OCI-LY1 (cell line): ENCODE measurements at regions not wholly inside any gene's neighbourhood (a gene's known extent, or its start where the extent isn't known, plus 50 kb on each side); places are given as distances from the start of the nearest gene placed in this dataset.

ENCODE experiments used
- CTCF ChIP-seq: fragments of 200-600 bp; sonication (generic), shearing (Covaris generic); IDR thresholded peaks from 2 replicates; pipeline ENCODE4 v1.5.1; 2017; ENCODE audit warnings: mild to moderate bottlenecking, antibody characterized with exemption, low read length, moderate library complexity, mixed read lengths
- EZH2 ChIP-seq: fragments of 200-600 bp; sonication (generic), shearing (Covaris generic); IDR thresholded peaks from 2 replicates; pipeline ENCODE4 v1.8.0; 2017; ENCODE audit warnings: borderline replicate concordance, mixed run types, mild to moderate bottlenecking, antibody characterized with exemption, low read length, moderate library complexity, mixed read lengths

- TF ChIP-seq CTCF (no peak), EZH2 (no peak)
Observed at GRCh38 chr7:46450886-46451285, 529.8 kb upstream of the IGFBP3 start.
